Erythroblast (primary cell): ENCODE measurements at regions not wholly inside any gene's neighbourhood (a gene's known extent, or its start where the extent isn't known, plus 50 kb on each side); places are given as distances from the start of the nearest gene placed in this dataset.
"Not testable (repeated sequence)": the region's sequence is repeated elsewhere in the genome, so short reads cannot be mapped to it uniquely, and the experiment has no call there.

Experiments used
- DNase-seq, 2 experiments: peaks; one replicate each; lab custom pipeline; 2025; lab: John Stamatoyannopoulos, UW
- GATA1 ChIP-seq: IDR thresholded peaks from 2 replicates; pipeline ENCODE4 v1.6.1; 2011; ENCODE audit warnings: low read depth, mild to moderate bottlenecking, control low read depth, low read length, moderate library complexity
- POLR2A ChIP-seq: IDR thresholded peaks from 2 replicates; pipeline ENCODE4 v1.6.1; 2011; ENCODE audit warnings: mild to moderate bottlenecking, low read length

DNA sequence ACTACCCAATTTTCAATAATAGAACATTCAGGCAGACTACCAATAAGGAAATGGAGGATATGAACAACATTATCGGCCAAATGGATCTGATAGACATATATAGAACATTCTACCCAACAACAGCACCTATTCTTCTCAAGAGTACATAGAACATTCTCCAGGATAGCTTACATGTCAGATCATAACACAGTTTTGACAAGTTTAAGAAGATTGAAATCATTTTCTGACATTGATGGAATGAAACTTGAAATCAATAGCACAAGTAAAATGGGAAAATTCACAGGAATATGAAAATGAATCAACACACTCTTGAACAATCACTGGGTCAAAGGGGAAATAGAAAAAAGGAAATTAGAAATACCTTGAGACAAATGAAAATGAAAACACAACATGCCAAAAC is 94.6 kb upstream of the MEGF10 start:
- TF ChIP-seq POLR2A, result no peak
- no peak for TF ChIP-seq GATA1
- DNase-seq, result no peak

DNA sequence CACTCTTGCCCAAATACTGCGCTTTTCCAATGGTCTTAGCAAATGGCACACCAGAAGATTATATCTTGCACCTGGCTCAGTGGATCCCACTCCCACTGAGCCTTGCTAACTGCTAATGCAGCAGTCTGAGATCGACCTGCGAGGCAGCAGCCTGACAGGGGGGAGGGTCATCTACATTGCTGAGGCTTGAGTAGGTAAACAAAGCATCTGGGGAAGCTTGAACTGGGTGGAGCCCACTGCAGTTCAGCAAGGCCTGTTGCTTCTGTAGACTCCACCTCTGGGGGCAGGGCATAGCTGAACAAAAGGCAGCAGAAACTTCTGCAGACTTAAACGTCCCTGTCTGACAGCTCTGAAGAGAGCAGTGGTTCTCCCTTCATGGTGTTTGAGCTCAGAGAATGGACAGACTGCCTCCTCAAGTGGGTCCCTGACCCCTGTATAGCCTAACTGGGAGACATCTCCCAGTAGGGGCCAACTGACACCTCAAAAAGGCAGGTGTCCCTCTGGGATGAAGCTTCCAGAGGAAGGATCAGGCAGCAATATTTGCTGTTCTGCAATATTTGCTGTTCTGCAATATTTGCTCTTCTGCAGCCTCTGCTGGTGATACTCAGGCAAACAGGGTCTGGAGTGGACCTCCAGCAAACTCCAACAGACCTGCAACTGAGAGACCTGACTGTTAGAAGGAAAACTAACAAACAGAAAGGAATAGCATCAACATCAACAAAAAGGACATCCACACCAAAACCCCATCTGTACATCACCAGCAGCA is 93.0 kb upstream of the MEGF10 start:
- DNase-seq, result not testable (repeated sequence)

DNA sequence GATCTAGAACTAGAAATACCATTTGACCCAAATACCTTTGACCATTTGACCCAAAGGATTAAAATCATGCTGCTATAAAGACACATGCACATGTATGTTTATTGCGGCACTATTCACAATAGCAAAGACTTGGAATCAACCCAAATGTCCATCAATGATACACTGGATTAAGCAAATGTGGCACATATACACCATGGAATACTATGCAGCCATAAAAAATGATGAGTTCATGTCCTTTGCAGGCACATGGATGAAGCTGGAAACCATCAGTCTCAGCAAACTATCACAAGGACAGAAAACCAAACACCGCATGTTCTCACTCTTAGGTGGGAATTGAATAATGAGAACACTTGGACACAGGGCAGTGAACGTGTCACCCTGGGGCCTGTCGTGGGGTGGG is 87.9 kb upstream of the MEGF10 start:
- not testable (repeated sequence) for DNase-seq

DNA sequence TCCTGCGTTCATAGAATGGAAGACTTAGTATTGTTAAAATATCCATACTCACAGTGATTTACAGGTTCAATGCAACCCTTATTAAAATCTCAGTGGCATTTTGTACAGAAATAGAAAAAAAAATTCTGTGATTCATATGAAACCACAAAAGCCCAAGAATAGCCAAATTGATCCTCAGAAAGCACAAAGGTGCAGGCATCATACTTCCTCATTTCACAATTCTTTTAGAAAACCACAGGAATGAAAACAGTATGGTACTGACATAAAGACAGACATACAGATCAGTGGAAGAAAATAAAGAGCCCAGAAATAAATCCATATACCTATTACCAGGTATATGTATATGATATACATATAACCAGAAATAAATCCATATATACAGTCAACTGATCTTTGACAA is 86.8 kb upstream of the MEGF10 start:
- no peak for DNase-seq
- TF ChIP-seq GATA1 (no peak), POLR2A (no peak)

DNA sequence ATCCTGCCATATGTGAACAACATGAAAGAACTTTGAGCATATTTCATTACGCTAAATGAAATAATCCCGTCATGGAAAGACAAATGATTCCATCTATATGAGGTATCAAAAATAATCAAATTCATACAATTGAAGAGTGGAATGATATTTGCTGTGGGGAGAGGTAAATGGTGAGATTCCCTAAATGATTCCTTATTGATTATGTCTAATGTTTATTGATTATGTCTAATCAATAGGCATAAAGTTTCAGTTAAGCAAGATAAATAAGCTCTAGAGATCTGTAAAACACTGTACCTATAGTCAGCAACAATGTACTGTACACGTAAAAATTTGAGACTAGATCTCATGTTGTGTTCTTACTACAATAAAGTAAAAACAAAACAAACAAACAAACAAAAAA is 85.4 kb upstream of the MEGF10 start:
- no peak for TF ChIP-seq GATA1

DNA sequence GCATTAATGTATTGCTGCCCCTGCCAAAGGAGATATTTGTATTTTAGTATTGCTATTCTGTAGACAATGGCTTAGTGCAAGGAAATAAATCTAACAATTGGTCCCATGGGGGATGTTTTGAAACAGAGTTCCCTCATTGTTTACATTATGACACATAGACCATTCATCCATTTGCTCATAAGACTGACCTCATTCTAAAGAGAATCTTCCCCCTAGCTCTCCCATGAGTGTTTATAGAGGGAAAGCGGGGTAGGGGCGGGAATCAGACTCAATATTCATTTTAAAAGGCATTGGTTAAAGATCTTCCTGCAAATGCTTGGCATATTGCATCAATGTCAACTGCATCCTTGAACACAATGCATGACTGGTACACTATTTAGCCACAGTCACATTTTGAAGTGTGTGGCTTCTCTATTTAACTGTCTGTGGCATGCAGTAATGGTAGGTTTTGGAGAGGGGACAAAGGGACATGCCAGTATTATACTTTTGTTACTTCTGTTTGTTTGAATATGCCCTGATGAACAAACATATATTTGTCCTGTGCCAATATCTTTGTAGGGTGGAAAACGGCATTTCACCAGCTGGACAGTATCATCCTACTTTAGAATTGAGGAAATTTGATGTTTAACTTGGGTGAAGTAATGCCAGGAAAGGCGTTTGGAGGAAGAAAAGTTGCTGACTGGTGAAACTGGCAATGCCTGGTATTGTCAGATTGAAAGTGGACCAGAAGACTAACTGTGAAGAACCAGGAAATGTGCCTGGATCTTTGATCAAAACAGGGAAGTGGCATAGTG is 84.1 kb upstream of the MEGF10 start:
- TF ChIP-seq GATA1, result no peak
- no peak for TF ChIP-seq POLR2A

More for the DNA sequence above, 85.4 kb upstream of the MEGF10 start:
- DNase-seq, result no peak

DNA sequence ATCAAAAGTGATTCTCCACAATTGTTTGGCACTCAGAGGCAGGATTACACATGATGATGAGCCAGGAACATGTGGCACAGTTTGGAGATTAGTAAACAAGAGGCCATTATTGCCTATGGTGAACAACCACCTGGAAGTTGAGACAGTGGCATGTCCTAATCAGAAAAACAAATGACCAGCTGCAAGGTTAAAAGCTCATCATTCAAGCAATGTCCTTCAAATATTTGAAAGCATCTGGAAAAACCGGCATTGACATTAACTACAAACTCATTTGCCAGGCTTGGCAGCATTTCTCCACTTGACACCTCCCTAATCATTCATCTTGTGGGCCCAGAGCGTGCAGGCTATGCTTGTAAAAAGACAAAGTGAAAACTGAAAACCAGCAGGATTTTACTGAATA is 80.6 kb upstream of the MEGF10 start:
- no peak for DNase-seq
- TF ChIP-seq GATA1, result no peak
- no peak for TF ChIP-seq POLR2A

More for the DNA sequence above, 84.1 kb upstream of the MEGF10 start:
- no peak for DNase-seq

DNA sequence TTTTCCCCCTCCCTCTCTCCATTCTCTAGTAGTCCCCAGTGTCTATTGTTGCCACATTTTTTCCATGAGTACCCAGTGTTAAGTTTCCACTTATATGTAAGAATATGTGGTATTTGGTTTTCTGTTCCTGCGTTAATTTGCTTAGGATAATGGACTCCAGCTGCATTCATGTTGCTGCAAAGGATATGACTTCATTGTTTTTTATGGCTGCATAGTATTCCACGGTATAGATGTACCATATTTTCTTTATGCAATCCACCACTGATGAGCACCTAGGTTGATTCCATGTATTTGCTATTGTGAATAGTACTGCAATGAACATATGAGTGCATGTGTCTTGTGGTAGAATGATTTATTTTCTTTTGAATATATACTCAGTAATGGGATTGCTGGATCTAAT is 77.4 kb upstream of the MEGF10 start:
- no peak for DNase-seq
- TF ChIP-seq POLR2A (no peak), GATA1 (no peak)

DNA sequence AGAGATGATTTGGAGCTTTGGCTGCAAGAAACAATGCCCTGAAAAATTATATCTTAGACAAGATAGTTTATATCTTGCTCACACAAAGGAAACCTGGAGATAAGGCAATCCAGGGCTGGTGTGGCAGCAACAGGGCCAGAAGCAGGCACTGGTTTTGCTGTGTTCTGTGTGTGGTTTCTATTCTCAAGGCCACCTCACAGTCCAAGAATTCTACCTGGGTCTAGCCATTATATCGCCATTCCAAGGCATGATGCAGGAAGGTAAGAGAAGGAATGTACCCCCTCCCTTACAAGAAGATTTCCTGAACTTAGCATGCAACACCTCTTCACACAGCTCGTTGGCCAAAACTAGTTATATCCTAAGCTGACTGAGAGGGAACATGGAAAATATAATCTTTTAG is 74.5 kb upstream of the MEGF10 start:
- no peak for DNase-seq
- no peak for TF ChIP-seq POLR2A
- TF ChIP-seq GATA1, result no peak

DNA sequence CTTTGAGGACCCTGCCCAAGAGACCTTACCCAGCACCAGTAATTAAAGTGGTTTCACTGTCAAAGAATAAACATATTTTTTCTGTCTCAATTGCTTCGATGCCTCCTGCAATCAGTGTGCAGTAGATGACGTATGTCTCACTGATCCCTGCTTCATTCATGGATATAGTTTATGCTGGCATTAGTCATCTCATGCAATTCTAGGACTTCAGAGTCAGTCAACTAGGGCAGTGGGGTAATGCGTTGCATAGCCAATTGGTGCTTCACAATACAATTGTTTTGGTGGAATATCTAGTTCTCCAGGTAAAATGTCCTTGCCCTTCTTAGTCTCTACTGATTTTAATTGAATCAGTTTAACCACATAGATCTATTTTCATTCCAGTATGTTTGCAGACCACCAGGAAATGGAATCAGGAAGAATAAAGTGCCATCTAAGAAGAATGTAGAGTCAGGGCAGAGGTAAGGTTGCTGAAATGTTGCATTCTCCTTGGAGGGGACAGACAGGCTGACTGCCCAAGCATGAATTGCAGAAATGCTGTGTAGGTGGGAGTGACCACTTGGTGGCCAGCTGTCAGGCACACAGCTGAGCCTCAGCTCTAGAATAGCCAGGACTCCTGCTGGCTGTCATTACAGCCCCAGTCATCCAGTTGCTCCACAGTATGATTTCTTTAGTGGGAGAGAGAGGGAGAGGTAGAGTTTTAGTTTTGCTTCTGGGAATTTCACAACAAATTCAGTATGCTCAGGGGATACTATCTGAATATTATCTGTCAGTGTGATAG is 73.5 kb upstream of the MEGF10 start:
- TF ChIP-seq POLR2A, result no peak
- no peak for TF ChIP-seq GATA1
- DNase-seq, result no peak

DNA sequence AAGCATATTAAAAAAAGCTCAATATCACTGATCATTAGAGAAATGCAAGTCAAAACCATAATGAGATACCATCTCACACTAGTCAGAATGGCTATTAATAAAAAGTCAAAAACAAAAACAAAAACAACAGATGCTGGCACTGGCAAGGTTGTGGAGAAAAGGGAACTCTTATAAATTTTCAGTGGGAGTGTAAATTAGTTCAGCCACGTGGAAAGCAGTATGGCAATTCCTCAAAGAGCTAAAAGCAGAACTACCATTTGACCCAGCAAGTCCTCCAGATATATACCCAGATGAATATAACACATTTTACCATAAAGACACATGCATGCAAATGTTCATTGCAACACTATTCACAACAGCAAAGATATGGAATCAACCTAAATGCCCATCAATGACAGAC is 68.7 kb upstream of the MEGF10 start:
- not testable (repeated sequence) for DNase-seq

DNA sequence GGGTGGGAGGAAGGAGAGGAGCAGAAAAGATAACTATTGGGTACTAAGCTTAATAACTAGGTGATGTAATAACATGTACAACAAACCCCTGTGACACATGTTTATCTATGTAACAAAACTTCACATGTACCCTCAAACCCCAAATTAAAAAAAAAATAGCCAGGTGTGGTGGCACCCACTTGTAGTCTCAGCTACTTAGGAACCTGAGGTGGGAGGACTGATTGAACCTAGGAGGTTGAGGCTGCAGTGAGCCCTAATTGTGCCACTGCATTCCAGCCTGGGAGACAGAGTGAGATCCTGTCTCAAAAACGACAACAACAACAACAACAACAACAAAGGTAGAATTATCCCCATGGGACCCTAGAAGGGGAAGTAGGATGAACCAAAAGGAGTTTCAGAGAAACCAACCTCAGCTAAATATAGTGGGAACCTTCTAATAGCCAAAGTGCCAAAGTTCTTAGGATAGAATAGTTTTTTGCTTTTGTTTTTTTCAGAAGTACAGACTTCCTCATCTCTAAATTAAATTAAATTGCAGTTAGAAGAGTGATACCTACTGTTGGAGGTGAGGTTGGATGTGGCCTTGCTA is 67.9 kb upstream of the MEGF10 start:
- DNase-seq, result not testable (repeated sequence)

DNA sequence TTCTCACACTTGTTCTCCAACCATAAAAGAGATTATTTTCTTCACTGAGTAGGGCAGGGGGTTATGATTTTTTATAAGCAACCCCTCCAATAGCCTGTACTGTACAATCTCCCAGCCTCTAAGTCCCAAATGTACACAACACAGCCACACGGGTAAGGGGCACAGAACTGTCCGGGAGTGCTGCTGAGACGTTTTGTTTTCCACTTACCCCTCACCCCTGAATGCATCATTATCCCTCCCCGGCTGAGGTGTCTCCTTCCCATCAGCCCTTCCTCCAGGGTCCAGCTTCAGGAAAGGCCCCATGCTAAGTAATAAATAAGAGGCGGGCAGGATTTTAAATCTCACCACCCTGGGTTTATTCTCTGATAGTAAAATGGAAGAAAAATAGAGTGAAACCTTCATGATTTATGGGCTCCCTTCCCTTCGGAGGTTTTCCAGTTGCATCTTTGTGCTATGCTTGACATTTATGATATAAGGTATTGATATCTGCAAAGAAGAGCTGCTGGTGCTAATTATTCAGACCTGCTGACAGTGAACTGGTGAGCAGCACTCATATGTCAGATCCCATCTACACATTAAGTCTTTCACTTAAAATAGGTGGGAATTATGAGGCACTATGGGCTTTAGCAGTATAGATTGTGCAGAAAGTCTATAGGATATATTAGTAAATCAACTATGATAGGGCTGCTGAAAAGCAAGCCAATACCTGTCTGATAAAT is 67.2 kb upstream of the MEGF10 start:
- no peak for DNase-seq
- no peak for TF ChIP-seq GATA1
- TF ChIP-seq POLR2A, result no peak

DNA sequence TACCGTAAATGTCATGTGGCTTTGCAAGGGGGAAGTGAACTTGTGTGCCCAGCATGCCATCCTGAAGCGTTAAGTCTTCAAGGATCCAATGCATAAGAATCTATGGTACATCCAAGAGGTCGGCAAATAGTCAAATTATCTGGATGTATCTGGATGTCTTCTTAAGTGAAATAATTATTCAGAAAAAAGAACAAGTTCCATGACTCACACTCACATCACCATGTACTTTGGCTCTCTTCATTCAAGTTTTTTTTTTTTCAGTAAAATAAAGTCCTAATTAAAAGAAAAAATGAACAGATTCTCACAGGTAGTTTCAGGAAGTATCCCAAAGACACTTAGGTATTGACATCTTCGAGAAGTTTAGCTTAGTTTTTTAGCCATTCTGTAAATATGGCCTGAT is 62.7 kb upstream of the MEGF10 start:
- DNase-seq, result no peak
- TF ChIP-seq GATA1 (no peak), POLR2A (no peak)
